ENCODE measurements at regions not wholly inside any gene's neighbourhood (a gene's known extent, or its start where the extent isn't known, plus 50 kb on each side); places are given as distances from the start of the nearest gene placed in this dataset.

GRCh38 chr5:30764704-30765103 is 428.8 kb upstream of the CDH6 start:
- Histone ChIP-seq H3K27me3 (no peaks in the 10 kb centered on the region), H3K9me3 (no peaks in the 10 kb centered on the region), H3K4me1 (no peaks in the 10 kb centered on the region), H3K4me3 (no peak overlapping the region), H3K36me3 (ENCODE audit: low read depth, missing control alignments) (no peaks in the 10 kb centered on the region), H3K27ac (no peak overlapping the region)
- WGBS, 2 donors = 67 to 78% methylated on average over 1 of the region's 1 CpG
- intact Hi-C loops (cut with DNase I; ENCODE audit: low total_unique reads) = no loop called here
- no peak for DNase-seq
- TF ChIP-seq POLR2A (IDR thresholded peaks at IDR 0.05) = no peak
- TF ChIP-seq CTCF (IDR thresholded peaks at IDR 0.05) = no peak

- Histone ChIP-seq H3K9me3 (no peaks in the 10 kb centered on the region), H3K4me3 (no peak overlapping the region), H3K36me3 (ENCODE audit: low read depth, missing control alignments) (no peaks in the 10 kb centered on the region), H3K27me3 (no peaks in the 10 kb centered on the region), H3K27ac (no peak overlapping the region), H3K4me1 (no peaks in the 10 kb centered on the region)
- 89 to 92% methylated on average over 3 of the region's 3 CpGs for WGBS, 2 donors
- TF ChIP-seq POLR2A (IDR thresholded peaks at IDR 0.05) (no peak), CTCF (IDR thresholded peaks at IDR 0.05) (no peak)
- DNase-seq = no peak
- intact Hi-C loops (cut with DNase I; ENCODE audit: low total_unique reads) = no loop called here
Observed at GRCh38 chr5:30759731-30760130, 433.8 kb upstream of the CDH6 start.

- TF ChIP-seq POLR2A (IDR thresholded peaks at IDR 0.05) = no peak
- TF ChIP-seq CTCF (IDR thresholded peaks at IDR 0.05) = no peak
- Histone ChIP-seq H3K9me3 (no peaks in the 10 kb centered on the region), H3K27me3 (no peaks in the 10 kb centered on the region), H3K4me3 (no peak overlapping the region), H3K4me1 (no peaks in the 10 kb centered on the region), H3K36me3 (ENCODE audit: low read depth, missing control alignments) (no peaks in the 10 kb centered on the region), H3K27ac (no peak overlapping the region)
- DNase-seq = no peak
- 82 to 89% methylated on average over 2 of the region's 2 CpGs for whole genome bisulfite sequencing, 2 donors
- intact Hi-C loops (cut with DNase I; ENCODE audit: low total_unique reads) = no loop called here
Observed at GRCh38 chr5:30752015-30752414, 441.5 kb upstream of the CDH6 start.

GRCh38 chr5:30749971-30750370 is 443.5 kb upstream of the CDH6 start:
- intact Hi-C loops (cut with DNase I; ENCODE audit: low total_unique reads) = no loop called here
- no peak for DNase-seq
- no peak overlapping the region for H3K4me3 ChIP-seq
- H3K27me3 ChIP-seq = no peaks in the 10 kb centered on the region
- no peak for TF ChIP-seq POLR2A (IDR thresholded peaks at IDR 0.05)
- no peak for TF ChIP-seq CTCF (IDR thresholded peaks at IDR 0.05)
- H3K4me1 ChIP-seq = no peaks in the 10 kb centered on the region
- H3K27ac ChIP-seq = no peak overlapping the region
- H3K36me3 ChIP-seq (ENCODE audit: low read depth, missing control alignments) = no peaks in the 10 kb centered on the region
- 81 to 94% methylated on average over 2 of the region's 2 CpGs for WGBS, 2 donors
- no peaks in the 10 kb centered on the region for H3K9me3 ChIP-seq

- no peaks in the 10 kb centered on the region for H3K9me3 ChIP-seq
- no peaks in the 10 kb centered on the region for H3K27me3 ChIP-seq
- WGBS, 2 donors = 92% methylated on average over 4 of the region's 4 CpGs
- TF ChIP-seq POLR2A (IDR thresholded peaks at IDR 0.05) (no peak), CTCF (IDR thresholded peaks at IDR 0.05) (no peak)
- no peak for DNase-seq
- no peaks in the 10 kb centered on the region for H3K4me1 ChIP-seq
- intact Hi-C loops (cut with DNase I; ENCODE audit: low total_unique reads) = no loop called here
- no peak overlapping the region for H3K4me3 ChIP-seq
- no peaks in the 10 kb centered on the region for H3K36me3 ChIP-seq (ENCODE audit: low read depth, missing control alignments)
- H3K27ac ChIP-seq = no peak overlapping the region
Observed at GRCh38 chr5:30747412-30747811, 446.1 kb upstream of the CDH6 start.

Data from testis (tissue), 2 donors.